HG03159 (cell line): ENCODE measurements at regions not wholly inside any gene's neighbourhood (a gene's known extent, or its start where the extent isn't known, plus 50 kb on each side); places are given as distances from the start of the nearest gene placed in this dataset.

Experiments
- ATAC-seq: cut with Tn5 transposase; IDR thresholded peaks from one replicate; pipeline ENCODE4 v1.9.1; 2021; ENCODE audit warnings: mild to moderate bottlenecking, moderate library complexity; ENCODE audit not compliant: unreplicated experiment

- no peak for ATAC-seq
Measured at GRCh38 chr5:35367526-35367925, 137.2 kb upstream of the PRLR start.

GRCh38 chr5:35365758-35366157, 135.5 kb upstream of the PRLR start:
- no peak for ATAC-seq

GRCh38 chr5:35364350-35364749, 134.1 kb upstream of the PRLR start:
- no peak for ATAC-seq

- ATAC-seq: no peak
Measured at GRCh38 chr5:35363387-35363965, 133.2 kb upstream of the PRLR start.

GRCh38 chr5:35362772-35363171, 132.5 kb upstream of the PRLR start:
- no peak for ATAC-seq

GRCh38 chr5:35360671-35361070, 130.4 kb upstream of the PRLR start:
- no peak for ATAC-seq

- ATAC-seq: no peak
Measured at GRCh38 chr5:35359859-35360258, 129.6 kb upstream of the PRLR start.

- ATAC-seq: no peak
Measured at GRCh38 chr5:35357973-35358372, 127.7 kb upstream of the PRLR start.

- no peak for ATAC-seq
Measured at GRCh38 chr5:35356725-35357124, 126.4 kb upstream of the PRLR start.

GRCh38 chr5:35354751-35355150, 124.5 kb upstream of the PRLR start:
- no peak for ATAC-seq

GRCh38 chr5:35345222-35345621, 114.9 kb upstream of the PRLR start:
- no peak for ATAC-seq

GRCh38 chr5:35342664-35343063, 112.4 kb upstream of the PRLR start:
- ATAC-seq: no peak

GRCh38 chr5:35341189-35341588, 110.9 kb upstream of the PRLR start:
- ATAC-seq: no peak

- no peak for ATAC-seq
Measured at GRCh38 chr5:35339616-35340100, 109.4 kb upstream of the PRLR start.

GRCh38 chr5:35339006-35339405, 108.7 kb upstream of the PRLR start:
- no peak for ATAC-seq

GRCh38 chr5:35338157-35338453, 107.8 kb upstream of the PRLR start:
- ATAC-seq: no peak

GRCh38 chr5:35337340-35338156, 107.3 kb upstream of the PRLR start:
- no peak for ATAC-seq

GRCh38 chr5:35336230-35336629, 105.9 kb upstream of the PRLR start:
- ATAC-seq: no peak

GRCh38 chr5:35335752-35336151, 105.5 kb upstream of the PRLR start:
- ATAC-seq: no peak

- no peak for ATAC-seq
Measured at GRCh38 chr5:35333366-35333765, 103.1 kb upstream of the PRLR start.

- no peak for ATAC-seq
Measured at GRCh38 chr5:35331956-35332950, 102.0 kb upstream of the PRLR start.
